ENCODE measurements at regions not wholly inside any gene's neighbourhood (a gene's known extent, or its start where the extent isn't known, plus 50 kb on each side); places are given as distances from the start of the nearest gene placed in this dataset.

- no peaks in the 10 kb centered on the region for H3K27me3 ChIP-seq (ENCODE audit: insufficient read depth in 3 of 3, low read length in 2 of 3)
- intact Hi-C loops (cut with DNase I), result loop anchor here (5.0 kb wide), 2 partner anchors 34 to 54 kb away; no protein-coding TSS in a partner anchor
- DNase-seq (no peak), ATAC-seq (no peak)
- no peak overlapping the region for H3K4me3 ChIP-seq
- WGBS, 3 donors, result 94 to 100% (median 96%) methylated on average over 4 of the region's 4 CpGs
- H3K27ac ChIP-seq, result peak overlapping the region; percentile 10
- H3K9me3 ChIP-seq, result no peaks in the 10 kb centered on the region
- H3K4me1 ChIP-seq, result peaks cover 48% of the 10 kb centered on the region
- peaks cover 0 to 13% of the 10 kb centered on the region in 2 donors for H3K36me3 ChIP-seq (ENCODE audit: insufficient read depth in 1 of 2, low read depth in 1 of 2)
- TF ChIP-seq CTCF (IDR thresholded peaks at IDR 0.05), result no peak
Measured at GRCh38 chr20:19938421-19939090, 78.6 kb upstream of the NAA20 start.

- intact Hi-C loops (cut with DNase I), result no loop called here
- WGBS, 3 donors, result 63 to 75% (median 67%) methylated on average over 4 of the region's 4 CpGs
Measured at GRCh38 chr20:19940988-19941460, 76.1 kb upstream of the NAA20 start.

GRCh38 chr20:19942611-19943010 lies 74.6 kb upstream of the NAA20 start:
- H3K4me1 ChIP-seq, result peaks cover 48% of the 10 kb centered on the region
- intact Hi-C loops (cut with DNase I), result no loop called here
- H3K4me3 ChIP-seq, result no peak overlapping the region
- ATAC-seq (no peak), DNase-seq (no peak)
- TF ChIP-seq CTCF (IDR thresholded peaks at IDR 0.05), result no peak
- H3K27me3 ChIP-seq (ENCODE audit: insufficient read depth in 3 of 3, low read length in 2 of 3), result no peaks in the 10 kb centered on the region
- H3K9me3 ChIP-seq, result no peaks in the 10 kb centered on the region
- no peak overlapping the region for H3K27ac ChIP-seq
- WGBS, 3 donors, result 34 to 80% (median 77%) methylated on average over 1 of the region's 1 CpG
- peaks cover 0 to 8% of the 10 kb centered on the region in 2 donors for H3K36me3 ChIP-seq (ENCODE audit: insufficient read depth in 1 of 2, low read depth in 1 of 2)

More at GRCh38 chr20:19940988-19941460, 76.1 kb upstream of the NAA20 start:
- H3K36me3 ChIP-seq (ENCODE audit: insufficient read depth in 1 of 2, low read depth in 1 of 2), result peaks cover 0 to 7% of the 10 kb centered on the region in 2 donors
- no peaks in the 10 kb centered on the region for H3K27me3 ChIP-seq (ENCODE audit: insufficient read depth in 3 of 3, low read length in 2 of 3)
- peak in 3 of 4 donors; percentile 27 to 61 (median 40) for ATAC-seq
- no peak overlapping the region for H3K4me3 ChIP-seq
- DNase-seq, result no peak
- H3K4me1 ChIP-seq, result peaks cover 48% of the 10 kb centered on the region
- H3K27ac ChIP-seq, result peak overlapping the region; percentile 14
- no peaks in the 10 kb centered on the region for H3K9me3 ChIP-seq
- no peak for TF ChIP-seq CTCF (IDR thresholded peaks at IDR 0.05)

- no peaks in the 10 kb centered on the region for H3K27me3 ChIP-seq (ENCODE audit: insufficient read depth in 3 of 3, low read length in 2 of 3)
- no peak overlapping the region for H3K4me3 ChIP-seq
- intact Hi-C loops (cut with DNase I), result no loop called here
- H3K9me3 ChIP-seq, result no peaks in the 10 kb centered on the region
- WGBS, 3 donors, result 61 to 68% (median 65%) methylated on average over 7 of the region's 7 CpGs
- H3K27ac ChIP-seq, result no peak overlapping the region
- DNase-seq (no peak), ATAC-seq (peak in 1 of 4 donors; percentile 16)
- no peak for TF ChIP-seq CTCF (IDR thresholded peaks at IDR 0.05)
- peaks cover 0 to 13% of the 10 kb centered on the region in 2 donors for H3K36me3 ChIP-seq (ENCODE audit: insufficient read depth in 1 of 2, low read depth in 1 of 2)
- peaks cover 48% of the 10 kb centered on the region for H3K4me1 ChIP-seq
Measured at GRCh38 chr20:19943061-19943521, 74.1 kb upstream of the NAA20 start.

Measured in psoas muscle (tissue), 7 donors.